Stimulated activated naive CD4-positive, alpha-beta T cell (primary cell): ENCODE measurements at regions not wholly inside any gene's neighbourhood (a gene's known extent, or its start where the extent isn't known, plus 50 kb on each side); places are given as distances from the start of the nearest gene placed in this dataset.
"Not testable (repeated sequence)": the region's sequence is repeated elsewhere in the genome, so short reads cannot be mapped to it uniquely, and the experiment has no call there.

ENCODE experiments used
- DNase-seq, 6 experiments: peaks; one replicate each; lab custom pipeline; 2025; lab: John Stamatoyannopoulos, UW

- DNase-seq, result no peak
Measured at GRCh38 chr2:58768715-58769080, 527.6 kb upstream of the FANCL start.

DNA sequence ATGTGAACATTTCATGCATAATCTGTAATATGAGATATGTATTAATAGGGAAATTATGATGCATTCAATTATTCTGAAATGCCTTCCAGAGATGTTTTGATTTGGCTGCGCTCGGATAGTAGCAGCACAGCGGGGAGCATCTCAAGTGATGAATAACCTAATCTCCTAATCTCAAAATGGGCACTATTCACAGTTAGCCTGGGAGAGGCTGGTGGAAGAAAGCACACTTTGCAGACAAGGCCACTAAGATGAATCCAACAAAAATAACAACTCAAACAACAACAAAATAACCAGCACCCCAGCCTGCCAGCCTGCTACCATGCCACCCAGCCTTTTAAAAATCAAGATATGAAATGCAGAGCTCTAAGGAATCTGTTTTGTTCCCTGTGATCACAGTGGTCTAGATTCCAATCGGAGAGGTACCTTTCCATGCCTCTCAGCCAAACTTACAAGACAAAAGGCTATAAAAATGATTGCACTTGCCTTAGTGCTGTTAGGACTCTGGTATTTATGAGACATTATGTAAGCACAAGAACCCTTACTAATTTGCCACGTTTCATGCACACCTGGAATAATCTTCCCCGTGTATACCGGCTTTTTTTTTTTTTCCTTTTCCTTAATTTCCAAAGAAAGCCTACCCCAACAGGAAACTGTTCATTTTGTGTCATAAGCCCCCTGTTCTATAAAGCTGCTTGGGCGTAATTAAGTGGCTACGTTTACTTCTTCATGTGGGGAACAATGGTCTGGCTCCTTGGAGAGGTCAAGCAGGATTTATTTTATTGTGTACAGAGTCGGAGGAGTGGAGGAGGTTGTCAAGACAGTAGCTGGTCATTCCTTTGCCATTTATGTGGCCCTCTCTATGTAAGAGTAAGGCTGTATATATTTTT, 526.9 kb upstream of the FANCL start:
- DNase-seq, result no peak

- DNase-seq, result no peak
Measured at GRCh38 chr2:58764338-58765104, 523.4 kb upstream of the FANCL start.

DNA sequence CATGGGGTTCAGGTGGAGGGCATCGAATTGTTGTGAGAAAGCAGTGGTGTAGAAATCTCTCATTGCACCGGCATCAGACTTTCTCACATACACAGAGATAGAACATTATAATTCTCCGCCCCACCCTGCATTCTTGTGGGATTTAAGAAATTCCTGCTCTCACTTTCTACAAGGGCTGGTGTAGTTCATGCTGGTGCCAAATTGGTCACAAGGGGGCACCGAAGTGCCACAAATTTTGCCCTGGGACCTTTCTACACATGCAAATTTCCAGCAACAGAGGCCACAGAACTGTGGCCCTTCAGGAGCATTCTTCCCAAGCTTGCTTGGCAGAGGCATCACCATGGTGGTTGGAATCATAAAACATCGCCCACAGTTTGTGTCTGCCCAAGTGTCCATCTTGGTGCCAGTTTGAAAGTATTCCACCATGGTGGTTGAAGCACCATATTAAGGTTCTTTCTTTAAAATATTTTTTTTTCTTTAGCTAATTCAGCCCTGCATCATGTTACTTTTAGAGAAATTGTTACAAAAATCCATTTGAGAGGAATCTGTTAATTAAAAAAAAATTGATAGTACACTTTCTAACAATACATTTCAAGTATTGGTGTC, 521.2 kb upstream of the FANCL start:
- no peak for DNase-seq

DNA sequence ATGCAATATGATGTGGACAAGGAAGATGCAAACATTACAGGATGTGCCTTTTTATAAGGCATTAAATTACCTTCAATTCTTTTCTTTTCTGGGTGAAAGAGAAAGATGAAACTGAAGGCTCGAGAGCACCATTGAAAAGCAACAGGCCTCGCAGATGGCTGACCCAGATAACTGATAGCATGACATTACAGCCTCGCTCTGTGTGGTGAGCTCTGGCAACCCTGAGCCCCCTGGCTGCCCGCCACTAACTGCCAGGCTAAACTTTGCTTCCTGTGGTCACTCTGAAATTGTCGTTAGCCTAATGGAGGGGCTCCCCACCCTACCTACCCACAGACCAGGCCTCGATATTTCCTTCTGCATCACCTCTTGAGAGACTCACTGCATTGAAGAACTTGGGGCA, 516.8 kb upstream of the FANCL start:
- DNase-seq, result no peak

GRCh38 chr2:58756336-58756735, 515.2 kb upstream of the FANCL start:
- no peak for DNase-seq

GRCh38 chr2:58752507-58752906, 511.4 kb upstream of the FANCL start:
- not testable (repeated sequence) for DNase-seq

- DNase-seq, result not testable (repeated sequence)
Measured at GRCh38 chr2:58751676-58752075, 510.6 kb upstream of the FANCL start.

- DNase-seq, result no peak
Measured at GRCh38 chr2:58749041-58749440, 507.9 kb upstream of the FANCL start.

DNA sequence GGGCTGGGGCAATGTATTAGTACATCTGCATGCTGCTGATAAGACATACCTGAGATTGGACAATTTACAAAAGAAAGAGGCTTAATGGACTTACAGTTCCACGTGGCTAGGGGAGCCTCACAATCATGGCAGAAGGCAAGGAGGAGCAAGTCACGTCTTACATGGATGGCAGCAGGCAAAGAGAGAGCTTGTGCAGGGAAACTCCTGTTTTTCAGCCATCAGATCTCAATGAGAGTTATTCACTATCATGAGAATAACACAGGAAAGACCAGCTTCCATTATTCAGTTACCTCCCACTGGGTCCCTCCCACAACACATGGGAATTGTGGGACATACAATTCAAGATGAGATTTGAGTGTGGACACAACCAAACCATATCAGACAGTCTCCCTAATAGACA, 504.2 kb upstream of the FANCL start:
- DNase-seq, result not testable (repeated sequence)

GRCh38 chr2:58740426-58740825, 499.3 kb upstream of the FANCL start:
- no peak for DNase-seq

DNA sequence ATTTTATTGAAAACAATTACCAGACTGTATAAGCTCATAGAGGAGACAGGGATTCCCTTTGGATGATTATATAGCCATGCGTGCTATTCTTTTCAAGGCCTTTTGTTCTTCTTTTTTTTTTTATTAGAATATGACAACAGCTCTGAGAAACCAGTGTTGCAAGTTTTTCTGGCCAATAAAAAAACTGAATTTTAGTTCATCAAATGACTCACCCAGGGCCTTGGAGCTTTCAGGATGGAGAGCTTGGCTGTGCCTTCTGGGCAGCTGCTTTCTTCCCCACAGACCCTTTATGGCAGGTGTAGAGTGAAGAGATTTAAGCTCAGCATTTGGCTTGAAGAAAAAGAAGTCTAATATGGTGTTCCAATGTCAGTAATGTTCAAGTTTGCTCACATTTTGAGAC, 497.9 kb upstream of the FANCL start:
- no peak for DNase-seq

DNA sequence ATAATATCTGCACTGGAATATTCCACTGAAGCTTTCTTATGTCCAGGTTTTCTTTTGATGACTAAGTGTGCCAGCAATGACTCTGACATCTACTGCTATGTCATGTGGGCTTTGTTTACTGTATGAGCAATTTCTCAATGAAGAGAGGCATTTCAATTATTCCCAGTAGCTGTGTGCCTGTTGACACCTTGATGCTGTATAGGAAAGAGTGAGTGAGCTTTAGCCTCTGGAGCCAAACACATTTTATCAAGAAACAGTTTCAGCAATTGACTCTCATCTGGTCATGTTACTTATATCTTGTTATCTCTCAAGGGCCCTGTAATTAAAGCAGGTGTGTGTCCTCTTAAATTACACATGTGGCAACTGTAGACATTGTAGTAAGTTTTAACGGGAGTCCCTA, 493.2 kb upstream of the FANCL start:
- DNase-seq, result no peak

- no peak for DNase-seq
Measured at GRCh38 chr2:58732999-58733398, 491.9 kb upstream of the FANCL start.

DNA sequence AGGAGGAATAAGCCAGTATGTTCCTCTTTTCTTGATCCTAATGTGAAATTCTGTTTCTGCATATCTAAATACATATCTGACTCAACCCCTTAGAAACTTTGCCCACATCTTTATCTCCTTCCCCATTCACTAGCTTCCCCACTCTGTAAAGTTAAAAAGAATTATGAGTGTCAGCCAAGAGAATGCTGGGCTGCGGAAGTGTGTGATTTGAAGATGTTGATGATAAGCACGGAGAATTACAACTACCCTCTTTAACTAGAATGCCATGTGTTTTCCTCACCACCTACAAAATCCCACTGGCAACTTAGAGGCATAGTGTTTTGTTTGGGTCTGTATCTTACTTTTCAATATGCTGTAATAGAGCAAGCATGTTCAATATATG, 490.4 kb upstream of the FANCL start:
- no peak for DNase-seq

DNA sequence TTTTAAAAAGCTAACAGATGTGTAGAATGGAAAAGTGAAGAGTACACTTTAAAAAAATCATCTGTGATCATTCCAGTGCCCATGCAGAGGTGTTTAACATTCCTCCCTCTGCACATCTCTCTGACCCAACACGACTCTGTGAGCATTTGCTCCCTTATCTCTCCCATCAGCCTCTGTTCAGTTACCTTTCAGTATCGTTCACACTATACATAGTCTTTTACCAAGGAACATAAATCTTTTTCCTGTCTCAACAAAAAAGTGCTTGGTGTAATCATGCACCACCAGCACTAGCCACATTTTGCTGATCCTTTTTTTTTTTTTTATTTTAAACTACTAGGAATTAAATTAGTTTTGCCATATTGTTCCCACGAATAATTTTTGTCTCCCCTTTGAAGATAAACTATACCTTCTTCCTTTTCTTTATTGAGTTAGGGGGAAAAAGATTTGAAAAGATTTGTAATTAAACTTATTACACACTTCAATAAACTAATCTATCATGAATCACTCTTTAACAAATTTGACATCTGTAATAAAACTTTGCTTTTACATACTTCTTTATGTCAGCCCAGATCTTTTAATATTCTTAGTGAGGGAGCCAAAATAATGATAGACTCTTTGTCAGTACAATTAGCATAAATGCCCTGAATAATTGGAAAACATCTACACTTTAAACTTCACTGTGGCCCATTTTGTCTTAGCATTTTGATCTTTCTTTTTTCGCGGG, 489.8 kb upstream of the FANCL start:
- no peak for DNase-seq

DNA sequence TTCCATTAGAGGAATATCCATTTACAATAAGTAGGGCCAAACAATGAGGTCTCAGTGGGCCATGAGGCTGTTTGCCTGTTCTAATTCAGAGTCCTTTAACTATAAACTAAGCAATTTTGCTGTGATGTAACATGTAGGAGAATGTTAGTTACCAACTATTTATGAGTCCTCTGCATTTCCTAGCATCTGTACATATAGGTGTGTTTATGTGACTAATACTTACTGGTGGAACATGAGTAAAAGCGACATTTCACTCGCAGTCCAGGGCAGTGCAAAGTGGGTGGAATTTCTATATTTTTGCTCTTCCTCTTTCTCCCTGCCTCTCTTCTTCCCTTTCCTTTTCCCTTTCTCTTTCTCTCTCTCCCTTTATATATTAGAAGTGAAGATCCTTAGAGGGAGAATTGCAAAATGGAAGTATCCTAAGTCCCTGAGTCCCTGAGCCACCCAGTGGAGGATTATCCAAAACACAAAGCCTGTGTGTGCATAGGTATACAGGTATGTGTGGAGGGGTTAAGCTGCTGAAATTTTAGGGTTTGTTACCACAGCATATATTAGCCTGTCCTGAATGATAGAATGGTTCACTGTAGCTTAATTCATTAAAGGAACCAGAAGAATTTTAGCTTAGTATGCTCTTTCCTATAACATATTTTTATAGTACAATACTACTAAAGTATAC, 487.0 kb upstream of the FANCL start:
- no peak for DNase-seq

GRCh38 chr2:58721912-58722591, 480.9 kb upstream of the FANCL start:
- DNase-seq, result no peak

DNA sequence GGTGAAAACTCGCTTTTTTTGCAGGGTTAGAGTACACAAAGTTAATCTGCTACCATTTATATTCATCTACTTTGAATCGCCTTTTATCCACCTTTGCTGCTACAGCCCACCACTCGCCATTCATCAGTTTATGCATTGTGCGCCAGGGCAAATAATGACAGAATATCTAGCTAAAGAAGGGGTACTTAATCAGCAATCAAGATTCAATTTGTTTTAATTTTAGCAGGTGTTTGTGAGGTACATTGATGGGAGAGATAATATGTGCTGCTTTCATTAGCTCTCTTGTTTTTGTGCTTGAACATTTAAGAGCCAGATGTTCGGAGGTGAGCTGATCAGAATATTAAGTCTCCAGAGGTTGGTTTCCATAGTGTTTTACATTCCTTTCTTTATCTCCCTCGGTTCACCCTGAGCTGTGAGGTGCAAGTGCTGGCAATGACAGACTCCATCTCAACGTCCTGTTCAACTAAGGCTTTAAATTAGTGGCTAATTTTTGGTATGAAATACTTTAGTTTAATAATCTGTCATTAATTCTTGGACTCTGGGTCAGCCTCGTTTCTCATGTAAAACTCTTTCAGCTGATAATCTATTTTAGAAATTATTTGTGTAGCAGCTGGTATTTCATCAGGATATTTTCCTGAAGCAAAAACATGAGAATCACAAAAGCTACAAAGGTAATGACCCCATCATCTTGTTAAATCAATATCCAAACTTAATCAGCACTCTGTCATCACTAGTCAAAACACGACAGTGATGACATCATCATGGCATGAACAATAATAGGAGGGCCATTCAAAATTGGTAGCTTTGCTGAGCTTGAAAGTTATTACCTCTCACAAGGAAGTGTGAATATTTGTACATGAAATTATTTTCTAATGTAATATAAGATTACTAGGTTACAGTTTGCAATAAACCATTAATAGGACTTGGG, 479.9 kb upstream of the FANCL start:
- no peak for DNase-seq
